Activated CD4-positive, alpha-beta T cell treated with anti-CD3 and anti-CD28 coated beads, Interleukin-2, amount 50 U/mL, for 48 hours (primary cell): ENCODE measurements at regions not wholly inside any gene's neighbourhood (a gene's known extent, or its start where the extent isn't known, plus 50 kb on each side); places are given as distances from the start of the nearest gene placed in this dataset.
A peak's percentile ranks its signal among the peaks of the same experiment; 100 is the strongest.

ENCODE experiments used
- DNase-seq, 2 experiments: peaks; one replicate each; pipeline ENCODE4 v3.0.0-alpha.2; 2020

DNA sequence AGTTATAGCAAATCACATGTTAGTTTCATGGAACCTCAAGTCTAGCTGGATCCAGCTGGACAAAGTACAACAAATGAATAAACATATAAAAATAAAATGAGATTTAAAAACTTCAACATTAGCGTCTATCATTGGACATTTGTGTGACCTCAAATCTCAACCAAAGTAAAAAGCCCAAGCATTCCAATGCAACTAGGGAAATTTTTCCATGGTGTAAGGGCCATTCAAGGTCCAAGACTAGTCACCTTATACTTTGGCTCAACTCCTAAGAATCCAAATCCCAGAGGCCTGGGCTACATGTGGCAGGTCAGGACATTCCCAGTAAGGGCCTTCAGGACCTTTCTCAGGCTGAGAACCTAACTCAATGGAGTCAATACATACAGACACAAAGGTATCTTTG is 137.4 kb upstream of the DMAC1 start:
- no peak for DNase-seq

DNA sequence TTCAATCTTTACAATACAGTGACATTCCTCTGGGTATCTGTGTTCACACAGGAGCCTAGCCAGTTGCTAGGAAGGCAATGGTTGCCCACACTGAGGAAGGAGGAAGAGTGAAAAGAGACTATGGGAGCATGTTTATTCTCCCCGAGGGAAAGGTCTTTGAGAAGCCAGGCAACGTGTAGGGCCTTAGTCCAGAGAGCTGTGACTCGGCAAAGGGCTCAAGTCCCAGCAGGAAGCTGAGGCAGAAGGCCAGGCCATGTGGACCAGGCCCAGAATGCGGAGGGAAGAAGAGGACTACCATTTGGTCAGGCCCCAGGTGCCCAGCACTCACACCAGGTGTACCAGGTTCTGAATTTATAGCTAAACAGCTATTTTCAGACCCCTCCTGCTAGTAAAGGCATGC is 136.6 kb upstream of the DMAC1 start:
- peak in 1 of 2 experiments; percentile 5 for DNase-seq

DNA sequence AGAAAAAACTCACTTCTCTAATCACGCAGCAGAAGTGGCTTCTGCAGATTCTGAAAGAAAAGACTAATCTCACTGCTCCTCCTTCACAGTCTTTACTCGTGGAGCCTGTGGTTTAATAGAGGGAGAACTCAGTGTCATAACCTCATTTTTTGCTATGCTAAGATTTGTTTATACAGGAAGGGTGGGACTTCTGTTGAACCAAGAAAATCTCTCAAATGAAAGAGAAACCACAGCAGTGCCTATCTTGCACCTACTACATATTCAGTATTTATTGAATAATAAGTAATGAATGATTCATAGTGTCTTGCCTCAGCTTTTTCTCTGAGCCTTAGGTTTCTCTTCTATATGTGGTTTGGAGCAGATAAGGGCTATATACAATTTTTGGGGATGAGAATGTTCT is 136.1 kb upstream of the DMAC1 start:
- DNase-seq: no peak

DNA sequence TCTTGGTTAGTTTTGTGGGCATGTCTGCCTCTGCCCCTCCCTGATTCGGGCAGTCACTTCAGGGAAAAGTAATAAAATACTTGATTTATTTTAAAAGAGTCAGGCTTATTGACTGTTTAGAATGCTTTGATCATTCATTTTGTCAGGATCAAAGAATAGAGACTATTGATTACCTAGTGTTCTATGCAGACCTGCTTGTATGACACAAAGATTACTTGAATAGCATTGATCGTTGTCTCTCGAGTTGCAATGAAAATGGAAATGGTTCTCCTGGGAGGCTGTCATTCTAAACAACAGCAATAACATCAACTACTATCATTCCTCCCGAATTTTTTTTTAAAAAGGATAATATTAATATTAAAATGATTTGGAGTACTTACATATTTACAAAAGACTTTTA is 133.2 kb upstream of the DMAC1 start:
- no peak for DNase-seq

DNA sequence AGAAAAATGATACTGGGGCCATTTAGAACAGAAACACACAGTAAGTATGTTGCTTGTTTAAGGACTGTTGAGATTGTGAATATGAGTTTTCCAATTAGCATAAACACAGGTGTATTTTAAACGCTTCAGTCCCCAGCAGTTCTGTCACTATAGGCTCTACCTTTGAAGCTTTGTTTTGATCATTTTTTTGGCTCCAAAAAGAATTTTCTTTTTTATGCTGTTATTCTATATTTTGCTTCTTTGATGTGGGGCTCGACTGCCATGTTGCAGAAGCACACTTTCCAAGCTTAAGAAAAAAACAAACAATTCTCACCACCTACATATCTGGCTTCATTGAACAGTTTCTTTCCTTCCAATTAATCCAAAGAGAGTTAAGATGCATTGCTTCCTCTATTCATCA is 131.0 kb upstream of the DMAC1 start:
- no peak for DNase-seq

DNA sequence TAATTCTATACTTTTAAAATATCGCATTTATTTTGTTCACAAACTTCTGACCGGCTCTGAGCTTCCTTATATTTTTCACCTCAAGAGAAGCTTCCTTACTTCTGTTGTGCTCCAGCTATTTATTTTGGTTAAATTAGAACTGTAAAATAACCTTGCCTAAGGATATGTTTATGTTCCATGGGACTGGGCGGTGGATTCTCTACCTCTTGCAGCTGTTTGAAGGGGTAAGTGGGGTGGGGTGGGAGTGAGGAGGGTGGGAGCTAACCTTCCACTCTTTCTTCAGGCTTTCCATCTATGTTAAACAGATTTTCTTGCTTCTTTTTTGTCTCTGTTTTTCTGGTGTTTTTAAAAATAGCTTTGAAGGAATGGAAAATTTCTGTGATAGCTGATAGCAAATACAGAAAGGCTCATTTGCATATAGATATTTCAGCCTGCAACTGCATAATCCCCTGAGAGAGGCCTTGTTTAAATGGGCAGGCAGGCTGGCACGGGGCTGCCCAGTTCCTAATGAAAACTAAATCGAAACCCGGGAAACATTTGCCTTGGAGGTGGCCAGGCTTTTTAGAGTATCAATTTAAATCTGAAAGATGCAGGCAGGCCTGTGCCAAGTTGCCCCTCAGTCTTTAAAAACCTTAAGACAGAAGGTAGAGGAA is 122.1 kb upstream of the DMAC1 start:
- DNase-seq: no peak

DNA sequence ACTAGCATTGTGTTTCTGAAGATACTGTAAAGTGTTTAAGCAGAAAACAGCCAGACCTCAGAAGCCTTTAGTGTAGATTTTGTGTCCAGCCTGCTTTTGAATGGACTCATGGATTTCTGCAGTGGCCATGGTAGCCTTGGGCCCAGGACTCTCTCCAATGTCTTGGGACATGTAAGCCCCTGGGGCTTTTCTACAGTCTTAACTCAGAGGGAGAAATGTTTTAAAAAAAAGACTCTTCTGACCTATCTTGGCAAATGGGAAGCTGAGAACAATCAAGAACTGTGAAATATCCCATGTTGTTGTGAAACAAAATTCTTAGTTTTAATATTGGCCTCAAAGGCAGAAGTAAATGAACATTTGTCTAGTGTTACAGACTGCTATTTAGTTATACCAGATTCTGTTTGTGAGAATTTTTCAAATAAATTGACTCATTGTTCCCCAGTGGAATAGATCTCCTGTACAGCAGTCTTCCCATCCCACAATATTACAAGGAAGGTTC is 112.5 kb upstream of the DMAC1 start:
- no peak for DNase-seq

DNA sequence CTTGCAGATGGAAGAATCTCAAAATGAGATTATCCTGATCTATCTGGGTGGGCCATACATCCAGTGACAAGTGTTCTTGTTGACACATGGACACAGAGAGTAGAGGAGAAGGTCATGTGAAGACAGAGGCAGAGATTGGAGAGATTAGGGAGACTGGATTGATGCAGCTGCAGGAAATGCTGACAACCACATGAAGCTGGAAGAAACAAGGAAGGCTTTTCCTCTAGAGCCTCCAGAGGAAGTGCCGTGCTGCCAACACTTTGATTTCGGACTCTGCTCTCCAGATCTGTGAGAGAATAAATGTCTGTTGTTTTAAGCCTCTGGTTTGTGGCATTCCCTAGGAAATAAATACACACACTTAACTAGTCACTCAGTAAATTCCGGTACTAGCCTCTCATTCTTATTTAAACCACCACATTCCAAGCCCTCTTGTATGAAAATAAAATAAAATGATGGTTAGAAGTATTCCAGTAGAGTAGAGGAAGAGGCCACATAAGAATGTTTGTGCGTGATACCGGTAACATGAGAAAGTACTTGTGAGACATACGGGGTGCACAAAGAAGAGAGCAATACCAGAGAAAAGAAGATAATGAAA is 110.9 kb upstream of the DMAC1 start:
- DNase-seq: no peak

DNA sequence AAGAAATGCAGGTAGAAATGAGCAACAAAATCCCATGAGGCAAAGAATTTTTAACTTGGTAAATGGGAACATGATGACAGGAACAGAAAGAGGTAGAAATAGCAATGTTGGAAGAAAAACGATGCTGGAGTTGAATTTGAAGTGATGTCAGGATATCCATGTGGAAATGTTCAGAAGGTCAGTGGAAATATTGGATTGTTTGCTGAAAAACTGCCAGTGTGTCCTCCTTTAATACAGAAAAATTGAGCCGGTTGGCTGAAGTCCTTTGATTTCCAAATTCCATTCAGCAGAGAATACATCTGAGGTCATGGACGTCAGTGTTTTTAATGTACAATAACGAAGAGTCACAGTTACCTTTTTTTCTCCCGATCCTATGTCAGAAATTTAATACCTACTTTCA is 110.0 kb upstream of the DMAC1 start:
- DNase-seq: no peak

DNA sequence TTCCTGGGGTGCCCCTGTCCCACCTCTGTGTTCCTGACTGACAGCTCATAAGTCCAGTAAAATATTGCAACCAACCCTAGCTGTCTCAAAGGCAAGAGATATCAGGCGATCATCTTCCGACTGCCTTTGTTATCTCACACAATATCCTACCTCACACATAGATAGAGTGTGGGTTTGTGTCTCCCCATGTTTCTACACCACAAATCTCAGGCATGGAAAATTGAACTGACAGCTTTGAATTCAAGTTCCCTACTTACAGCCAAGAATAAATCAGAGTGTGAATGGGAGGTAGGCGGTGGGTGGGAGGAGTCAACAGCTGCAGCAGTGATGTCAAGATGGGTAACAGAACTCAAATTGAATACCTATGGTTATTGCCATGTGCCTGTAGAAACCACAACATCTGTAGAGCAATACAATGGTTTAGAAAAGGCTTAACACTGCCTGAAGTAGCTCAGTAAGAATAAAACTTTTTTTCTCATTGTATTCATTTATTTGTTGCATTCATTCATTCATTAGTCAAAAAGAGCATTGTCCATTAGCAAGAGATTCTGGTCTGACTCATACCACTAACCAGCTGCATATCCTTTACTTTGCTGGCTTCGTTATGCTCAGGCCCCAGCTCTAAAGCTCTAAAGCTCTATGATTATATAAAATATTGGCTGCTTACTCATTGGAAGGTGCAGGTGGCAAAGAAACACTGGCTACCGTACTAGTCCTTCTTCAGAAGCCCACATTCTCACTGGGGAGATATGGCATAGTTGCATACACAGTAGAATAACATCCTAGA is 108.2 kb upstream of the DMAC1 start:
- DNase-seq: no peak

DNA sequence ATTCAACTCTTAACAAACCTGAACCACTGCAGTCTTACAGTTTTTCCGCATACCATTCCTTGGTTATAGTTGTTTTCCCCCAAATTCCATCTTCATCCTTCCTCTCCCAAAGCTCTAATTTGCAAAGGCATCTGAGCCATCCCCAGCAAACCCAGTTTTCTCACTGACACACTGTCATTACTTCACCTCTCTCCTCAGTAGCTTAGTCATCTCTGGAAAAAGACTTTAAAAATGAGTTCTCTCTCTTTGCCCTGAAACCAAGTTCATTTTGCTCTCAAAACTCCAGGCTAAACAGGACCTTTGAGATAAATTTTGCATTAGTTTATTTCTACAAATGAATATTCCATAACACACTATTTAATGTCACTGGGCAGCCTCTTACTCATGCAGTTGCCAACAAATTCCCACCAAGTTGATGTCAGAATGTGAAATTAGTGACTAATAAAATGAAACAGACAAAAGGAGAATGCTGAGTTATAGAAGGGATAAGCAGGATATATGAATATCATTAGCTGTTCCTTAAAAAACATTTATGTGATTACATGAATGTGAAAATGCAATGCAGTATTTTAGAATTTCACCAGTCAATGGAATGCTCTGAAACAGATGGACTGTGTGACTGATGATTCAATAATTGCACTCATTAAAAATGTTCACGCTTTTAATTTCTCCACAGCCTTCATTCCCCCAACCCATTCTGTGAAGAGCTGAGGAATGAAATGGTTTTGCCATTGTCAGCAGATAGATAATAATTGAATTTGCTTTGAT is 107.4 kb upstream of the DMAC1 start:
- no peak for DNase-seq

DNA sequence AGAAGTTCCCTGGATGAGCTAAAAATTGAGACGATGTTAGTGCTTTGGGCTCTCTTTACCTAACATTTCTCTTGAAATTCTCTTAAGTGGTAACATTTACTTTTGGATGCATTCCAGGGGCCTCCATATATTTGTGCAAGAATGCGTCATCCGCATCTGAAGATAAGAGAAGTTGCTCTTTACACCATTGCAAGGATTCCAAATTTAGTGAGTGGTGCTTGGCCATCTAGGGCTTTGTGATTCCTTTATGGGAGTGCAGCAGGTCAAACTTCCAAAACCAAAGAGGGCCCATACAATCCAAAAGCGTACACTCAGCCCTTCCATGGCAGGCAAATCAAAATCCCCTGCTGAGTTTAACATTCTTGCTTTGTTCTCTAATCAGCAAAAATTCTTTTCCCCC is 102.0 kb upstream of the DMAC1 start:
- no peak for DNase-seq

DNA sequence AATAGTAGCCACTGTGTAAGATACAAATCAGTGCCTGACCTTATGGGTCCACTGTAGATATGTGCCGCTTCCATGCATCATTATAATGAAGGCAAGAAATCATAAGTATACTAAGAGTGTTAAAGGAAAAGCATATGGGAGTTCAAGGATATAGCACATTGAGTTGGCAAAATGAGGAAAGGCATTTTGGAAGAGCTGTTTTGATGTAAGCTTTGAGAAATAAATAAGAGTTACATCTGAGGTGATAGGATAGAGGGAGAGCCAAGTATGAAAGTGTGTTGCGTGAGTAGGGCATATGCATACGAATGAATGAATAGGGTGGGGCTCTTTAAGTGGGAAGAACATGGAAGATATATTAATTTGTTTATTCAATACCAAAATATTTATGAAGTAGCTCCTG is 101.0 kb upstream of the DMAC1 start:
- no peak for DNase-seq

DNA sequence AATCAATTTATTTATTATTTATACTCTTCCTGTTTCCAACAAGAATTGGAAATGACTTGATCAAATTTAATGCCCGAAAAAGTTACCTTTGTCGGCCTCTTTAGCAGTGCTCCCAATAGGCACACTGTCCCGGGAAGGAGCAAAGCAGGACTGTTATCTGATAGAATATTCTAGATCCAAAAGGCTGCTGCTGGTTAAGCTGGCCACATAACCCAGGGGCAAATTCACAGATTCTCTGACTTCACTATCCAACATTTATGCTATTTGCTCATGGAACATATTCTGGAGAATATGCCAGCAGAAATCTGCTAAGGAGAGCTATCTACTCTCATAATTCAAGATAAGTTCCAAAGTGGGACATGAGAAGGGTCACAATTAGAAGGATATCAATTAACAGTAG is 100.2 kb upstream of the DMAC1 start:
- no peak for DNase-seq

DNA sequence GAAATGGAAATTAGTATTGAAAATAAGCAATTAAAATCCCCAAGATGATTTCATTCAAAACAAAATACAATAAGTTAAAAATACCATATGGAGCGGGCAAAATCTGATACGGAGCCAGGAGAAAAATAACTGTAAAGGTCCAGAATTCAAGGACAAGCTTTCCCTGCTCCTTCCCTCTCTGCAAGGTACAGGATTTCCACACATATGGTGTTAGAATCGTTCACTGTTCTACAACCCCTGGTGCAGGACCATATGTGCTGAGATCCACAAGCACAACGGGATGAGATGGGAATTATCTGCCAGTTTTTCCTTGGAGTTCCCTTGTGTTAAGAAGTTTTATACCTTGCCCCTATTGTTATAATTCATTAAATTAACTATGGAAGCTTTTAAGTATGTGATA is 94.7 kb upstream of the DMAC1 start:
- no peak for DNase-seq

DNA sequence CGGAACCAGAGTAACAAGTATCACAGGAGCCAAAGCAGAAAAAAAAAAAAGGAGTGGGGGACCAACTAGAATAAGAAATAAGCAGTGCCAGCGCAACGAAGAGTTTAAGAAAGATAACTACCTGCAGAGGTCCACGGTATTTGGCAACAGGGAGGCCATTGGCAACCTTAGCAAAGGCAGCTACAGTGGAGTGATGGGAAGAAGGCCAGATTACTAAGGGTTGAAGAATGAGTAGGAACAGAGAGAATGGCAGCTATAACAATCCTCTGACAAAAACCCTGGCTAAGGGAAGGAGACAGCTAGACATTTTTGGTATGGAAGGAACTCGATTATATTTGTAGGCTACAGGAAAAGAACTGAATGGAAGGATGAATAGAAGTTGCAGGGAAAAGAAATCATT is 93.4 kb upstream of the DMAC1 start:
- no peak for DNase-seq

DNA sequence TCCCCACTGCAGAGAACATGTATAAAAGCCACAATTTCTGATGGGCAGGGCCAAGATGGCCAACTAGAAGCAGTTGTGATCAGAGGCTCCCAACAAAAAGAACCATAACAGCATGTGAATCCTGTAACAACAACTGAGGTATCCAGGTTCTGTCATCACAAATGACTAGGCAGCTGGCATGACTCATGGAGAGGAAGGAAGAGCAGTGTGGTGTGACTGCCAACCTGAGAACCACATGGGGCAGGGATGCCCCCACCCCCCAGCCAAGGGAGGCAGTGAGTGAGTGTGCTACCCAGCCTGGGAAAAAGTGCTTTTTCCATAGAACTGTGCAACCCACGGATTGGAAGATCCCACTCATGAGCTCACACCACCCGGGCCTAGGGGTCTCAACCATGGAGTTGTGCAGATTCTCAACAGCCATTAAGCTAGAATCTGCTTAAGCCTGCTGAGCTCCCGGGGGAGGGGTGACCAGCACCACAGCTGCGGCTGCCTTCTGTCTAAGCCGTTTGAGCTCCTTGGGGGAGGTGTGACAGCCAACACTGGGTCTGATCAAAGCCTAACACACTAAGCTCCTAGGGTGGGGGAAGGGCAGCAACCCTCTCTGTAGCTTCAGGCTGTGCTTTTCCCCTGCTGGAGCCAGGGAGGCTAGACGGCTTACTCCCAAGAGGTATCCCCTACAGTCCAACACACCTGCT is 80.1 kb upstream of the DMAC1 start:
- peak; percentile 26 to 43 for DNase-seq

DNA sequence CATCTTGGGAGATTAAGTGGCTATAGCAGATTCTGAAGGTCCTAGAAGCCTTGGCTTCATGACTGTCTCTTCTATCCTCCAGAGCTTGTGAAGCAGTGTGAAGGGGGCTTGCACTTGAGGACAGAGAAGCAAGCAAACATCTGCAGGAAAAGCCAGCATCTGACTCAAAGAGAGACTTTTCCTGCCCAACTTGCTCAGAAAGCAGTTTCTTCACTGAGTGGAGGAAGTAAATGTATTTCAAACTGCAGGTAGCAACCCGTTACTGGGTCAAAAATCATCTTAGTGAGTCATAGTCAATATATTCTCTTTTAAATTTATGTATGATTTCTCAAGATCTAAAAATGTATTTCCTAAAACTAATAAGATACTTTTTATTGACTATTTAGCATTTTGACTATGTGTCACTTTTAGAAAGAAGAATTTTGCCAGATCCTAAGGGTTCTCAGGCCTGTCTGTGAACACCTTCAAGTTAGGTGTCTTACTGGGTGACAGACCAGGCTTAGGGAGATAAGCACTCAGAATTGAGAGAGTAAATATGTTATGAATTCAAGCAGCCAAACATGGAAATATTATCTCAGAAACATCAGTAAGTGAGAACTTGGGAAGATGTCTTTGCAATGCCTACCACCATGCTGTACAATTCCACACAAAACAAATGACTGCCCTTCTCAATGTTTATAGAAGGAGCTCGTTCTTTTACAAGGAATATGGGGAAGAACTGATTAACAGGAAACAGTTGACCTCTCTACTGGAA is 72.6 kb upstream of the DMAC1 start:
- no peak for DNase-seq

DNA sequence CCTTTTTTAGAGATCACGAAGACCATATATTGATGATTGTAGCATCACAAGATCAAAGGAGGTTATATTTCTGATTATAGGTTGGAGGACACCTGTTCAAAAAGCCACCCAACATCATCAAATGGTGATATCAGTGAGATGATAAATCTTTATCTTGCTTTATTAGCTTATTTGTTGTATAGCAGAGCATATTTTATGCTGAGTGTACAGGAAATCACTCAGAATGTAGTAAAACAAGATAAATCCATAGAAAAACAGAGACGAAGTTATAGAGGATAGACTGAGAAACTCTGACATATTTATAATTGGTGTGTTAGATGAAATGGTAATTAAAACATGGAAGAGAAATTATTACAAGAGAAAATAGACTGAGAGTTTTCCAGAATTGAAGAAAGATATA is 69.8 kb upstream of the DMAC1 start:
- no peak for DNase-seq

DNA sequence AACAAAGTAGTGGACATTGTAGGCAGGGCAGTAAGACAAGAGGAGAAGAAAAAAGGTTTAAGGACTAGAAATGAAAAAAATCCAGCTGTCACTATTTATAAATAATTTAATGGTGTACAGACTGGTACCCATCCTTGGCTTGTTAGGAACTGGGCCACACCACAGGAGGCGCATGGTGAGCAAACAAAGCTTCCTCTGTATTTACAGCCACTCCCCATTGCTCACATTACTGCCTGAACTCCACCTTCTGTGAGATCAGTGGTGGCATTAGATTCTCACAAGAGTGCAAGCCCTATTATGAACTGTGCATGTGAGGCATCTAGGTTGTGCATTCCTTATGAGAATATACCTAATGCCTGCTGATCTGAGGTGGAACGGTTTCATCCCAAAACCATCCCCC is 62.6 kb upstream of the DMAC1 start:
- no peak for DNase-seq

DNA sequence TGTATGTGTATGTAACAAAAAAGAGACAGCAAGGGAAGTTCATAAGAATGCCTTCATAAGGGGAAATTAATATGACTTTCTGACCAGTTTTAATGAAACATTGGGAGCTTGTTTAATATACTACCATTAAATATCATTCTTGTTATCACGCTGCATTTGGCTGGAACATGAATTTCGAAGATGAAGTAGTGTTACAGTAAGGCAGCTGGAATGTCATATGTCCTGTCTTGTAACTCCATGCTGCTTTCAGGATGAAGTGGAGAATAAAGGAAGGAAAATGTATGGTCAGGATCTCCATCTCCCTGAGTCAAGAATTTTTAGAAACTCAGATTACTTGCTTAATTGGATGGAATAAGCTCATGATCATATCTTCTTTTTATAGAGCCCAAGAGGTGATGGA is 61.5 kb upstream of the DMAC1 start:
- DNase-seq: no peak

DNA sequence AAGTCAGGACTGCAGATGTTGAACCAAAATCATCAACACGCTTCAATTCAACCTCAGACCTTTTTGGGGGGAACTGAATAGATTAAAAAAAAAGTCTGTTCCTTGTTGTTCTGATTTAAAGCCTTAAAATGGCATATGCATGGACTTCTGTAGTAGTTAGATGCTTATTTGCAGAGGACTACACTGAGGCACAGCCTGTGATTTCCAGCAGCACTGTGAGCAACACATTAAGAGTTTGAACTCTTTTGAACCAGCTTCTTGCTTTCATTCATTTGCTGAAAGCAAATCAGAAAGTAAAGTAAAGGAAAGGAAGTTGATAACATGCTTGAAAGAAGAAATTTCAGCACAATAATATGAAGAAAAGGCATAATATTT is 60.7 kb upstream of the DMAC1 start:
- DNase-seq: no peak
